Neural crest cell (in vitro differentiated cells): ENCODE measurements at regions not wholly inside any gene's neighbourhood (a gene's known extent, or its start where the extent isn't known, plus 50 kb on each side); places are given as distances from the start of the nearest gene placed in this dataset.

ENCODE experiments used
- DNase-seq: peaks from one replicate; pipeline ENCODE4 v3.0.0; 2021; ENCODE audit warnings: low read depth, mixed read lengths, low spot score
- H3K27ac Mint-ChIP-seq: one replicate; pipeline ENCODE4 v1.8.0; 2021; ENCODE audit warnings: mild to moderate bottlenecking, mixed read lengths; ENCODE audit not compliant: unreplicated experiment
- H3K27me3 Mint-ChIP-seq: 2 replicates; pipeline ENCODE4 v1.8.0; 2021; ENCODE audit warnings: low read depth, mild to moderate bottlenecking, mixed read lengths
- H3K36me3 Mint-ChIP-seq: 2 replicates; pipeline ENCODE4 v1.8.0; 2021; ENCODE audit warnings: low read depth, mild to moderate bottlenecking, mixed read lengths
- H3K4me1 Mint-ChIP-seq: 2 replicates; pipeline ENCODE4 v1.8.0; 2021; ENCODE audit warnings: mixed read lengths
- H3K4me3 Mint-ChIP-seq: one replicate; pipeline ENCODE4 v1.8.0; 2021; ENCODE audit warnings: mild to moderate bottlenecking, mixed read lengths
- H3K9me3 Mint-ChIP-seq: 2 replicates; pipeline ENCODE4 v1.8.0; 2021; ENCODE audit warnings: mixed read lengths
- TF ChIP-seq, protein P1 (sequence below): fragments of 200-600 bp; sonication (generic); conservative IDR thresholded peaks from 2 replicates; pipeline ENCODE4 v1.5.0; 2021; ENCODE audit warnings: antibody characterized with exemption, mild to moderate bottlenecking

DNA sequence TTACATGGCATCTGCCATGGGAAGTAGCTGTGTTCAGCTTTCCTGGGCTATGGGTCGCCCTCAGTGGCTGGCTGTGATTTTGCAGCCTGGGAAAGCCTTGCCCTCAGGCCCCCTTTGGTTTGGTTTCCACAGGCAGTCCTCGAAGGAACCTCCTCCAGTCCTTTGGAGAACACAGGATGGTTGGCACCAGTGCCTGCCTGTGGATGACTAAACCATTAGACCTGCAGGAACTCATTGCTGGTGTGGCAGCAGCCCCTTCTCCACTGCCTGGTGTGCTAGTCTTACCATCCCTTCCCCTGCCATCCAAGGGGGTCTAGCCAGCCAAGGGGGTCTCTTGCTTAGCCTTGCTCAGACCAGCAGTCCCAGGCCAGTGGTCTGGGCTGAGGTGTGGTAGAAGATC is 71.4 kb upstream of the PJA1 start:
- H3K4me1 Mint-ChIP-seq = no peaks in the 10 kb centered on the region
- no peaks in the 10 kb centered on the region for H3K36me3 Mint-ChIP-seq
- no peak overlapping the region for H3K27ac Mint-ChIP-seq
- TF ChIP-seq, protein P1, sequence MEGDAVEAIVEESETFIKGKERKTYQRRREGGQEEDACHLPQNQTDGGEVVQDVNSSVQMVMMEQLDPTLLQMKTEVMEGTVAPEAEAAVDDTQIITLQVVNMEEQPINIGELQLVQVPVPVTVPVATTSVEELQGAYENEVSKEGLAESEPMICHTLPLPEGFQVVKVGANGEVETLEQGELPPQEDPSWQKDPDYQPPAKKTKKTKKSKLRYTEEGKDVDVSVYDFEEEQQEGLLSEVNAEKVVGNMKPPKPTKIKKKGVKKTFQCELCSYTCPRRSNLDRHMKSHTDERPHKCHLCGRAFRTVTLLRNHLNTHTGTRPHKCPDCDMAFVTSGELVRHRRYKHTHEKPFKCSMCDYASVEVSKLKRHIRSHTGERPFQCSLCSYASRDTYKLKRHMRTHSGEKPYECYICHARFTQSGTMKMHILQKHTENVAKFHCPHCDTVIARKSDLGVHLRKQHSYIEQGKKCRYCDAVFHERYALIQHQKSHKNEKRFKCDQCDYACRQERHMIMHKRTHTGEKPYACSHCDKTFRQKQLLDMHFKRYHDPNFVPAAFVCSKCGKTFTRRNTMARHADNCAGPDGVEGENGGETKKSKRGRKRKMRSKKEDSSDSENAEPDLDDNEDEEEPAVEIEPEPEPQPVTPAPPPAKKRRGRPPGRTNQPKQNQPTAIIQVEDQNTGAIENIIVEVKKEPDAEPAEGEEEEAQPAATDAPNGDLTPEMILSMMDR = no peak
- DNase-seq = no peak
- no peaks in the 10 kb centered on the region for H3K27me3 Mint-ChIP-seq
- peaks cover 3% of the 10 kb centered on the region for H3K9me3 Mint-ChIP-seq
- H3K4me3 Mint-ChIP-seq = no peak overlapping the region

- H3K27me3 Mint-ChIP-seq = no peaks in the 10 kb centered on the region
- no peaks in the 10 kb centered on the region for H3K9me3 Mint-ChIP-seq
- no peak overlapping the region for H3K27ac Mint-ChIP-seq
- DNase-seq = no peak
- no peak overlapping the region for H3K4me3 Mint-ChIP-seq
- no peaks in the 10 kb centered on the region for H3K36me3 Mint-ChIP-seq
- no peaks in the 10 kb centered on the region for H3K4me1 Mint-ChIP-seq
- TF ChIP-seq, protein P1 = no peak
Observed at GRCh38 chrX:69234624-69235023, 69.4 kb upstream of the PJA1 start.

GRCh38 chrX:69232945-69233344 is 67.7 kb upstream of the PJA1 start:
- H3K27ac Mint-ChIP-seq = no peak overlapping the region
- H3K27me3 Mint-ChIP-seq = no peaks in the 10 kb centered on the region
- no peaks in the 10 kb centered on the region for H3K9me3 Mint-ChIP-seq
- H3K36me3 Mint-ChIP-seq = no peaks in the 10 kb centered on the region
- TF ChIP-seq, protein P1 = no peak
- no peaks in the 10 kb centered on the region for H3K4me1 Mint-ChIP-seq
- H3K4me3 Mint-ChIP-seq = no peak overlapping the region
- no peak for DNase-seq

- TF ChIP-seq, protein P1 = no peak
- DNase-seq = no peak
- Mint-ChIP-seq H3K9me3 (no peaks in the 10 kb centered on the region), H3K27ac (no peak overlapping the region), H3K4me3 (no peak overlapping the region), H3K27me3 (no peaks in the 10 kb centered on the region), H3K4me1 (no peaks in the 10 kb centered on the region), H3K36me3 (no peaks in the 10 kb centered on the region)
Observed at GRCh38 chrX:69231903-69232302, 66.7 kb upstream of the PJA1 start.

DNA sequence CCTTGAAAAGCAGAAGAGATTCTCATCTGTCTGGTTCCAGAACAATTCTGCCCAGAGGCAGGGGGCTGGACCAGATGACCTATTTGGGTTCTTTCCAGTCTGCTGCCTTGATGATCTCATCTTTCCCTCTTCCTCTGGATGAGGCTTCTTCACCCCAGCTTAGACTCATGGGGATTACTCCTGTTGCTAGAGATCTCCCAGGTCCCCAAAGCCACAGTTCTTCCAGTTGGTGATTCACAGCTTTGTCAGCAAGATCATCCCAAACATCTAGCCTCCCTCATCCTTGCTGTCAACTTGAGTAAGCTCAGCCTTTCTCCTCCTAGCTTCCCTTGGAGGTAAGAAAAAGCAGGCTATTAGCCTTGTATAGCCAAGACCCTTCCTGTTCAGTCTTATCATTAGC is 64.2 kb upstream of the PJA1 start:
- Mint-ChIP-seq H3K27me3 (no peaks in the 10 kb centered on the region), H3K9me3 (no peaks in the 10 kb centered on the region), H3K36me3 (no peaks in the 10 kb centered on the region), H3K4me1 (no peaks in the 10 kb centered on the region), H3K27ac (no peak overlapping the region), H3K4me3 (no peak overlapping the region)
- no peak for DNase-seq
- TF ChIP-seq, protein P1 = no peak

DNA sequence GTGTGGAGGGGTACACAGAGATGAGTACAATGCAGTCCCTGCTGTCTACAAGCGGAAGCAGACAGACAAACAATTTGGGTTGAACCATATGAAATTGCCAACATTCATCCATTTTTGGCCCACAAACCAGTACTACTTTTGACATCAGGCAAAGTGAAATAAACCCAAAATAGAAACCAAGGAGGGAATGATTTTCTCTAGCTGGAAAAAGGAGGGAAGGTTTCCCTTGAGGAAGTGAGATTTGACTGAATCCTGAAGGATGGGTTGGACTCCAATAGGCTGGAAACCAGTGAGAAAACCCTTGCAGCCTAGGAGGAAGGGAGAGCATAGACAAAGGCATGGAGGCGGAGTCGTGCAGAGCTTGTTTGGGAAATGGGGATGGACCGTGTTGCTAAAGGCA is 63.5 kb upstream of the PJA1 start:
- no peak overlapping the region for H3K4me3 Mint-ChIP-seq
- H3K27me3 Mint-ChIP-seq = no peaks in the 10 kb centered on the region
- H3K4me1 Mint-ChIP-seq = no peaks in the 10 kb centered on the region
- H3K36me3 Mint-ChIP-seq = no peaks in the 10 kb centered on the region
- TF ChIP-seq, protein P1 = no peak
- H3K27ac Mint-ChIP-seq = no peak overlapping the region
- no peaks in the 10 kb centered on the region for H3K9me3 Mint-ChIP-seq
- no peak for DNase-seq
